Fibroblast of skin of left biceps (primary cell): ENCODE measurements at regions not wholly inside any gene's neighbourhood (a gene's known extent, or its start where the extent isn't known, plus 50 kb on each side); places are given as distances from the start of the nearest gene placed in this dataset.
"Not testable (repeated sequence)": the region's sequence is repeated elsewhere in the genome, so short reads cannot be mapped to it uniquely, and the experiment has no call there.

Source experiments
- DNase-seq, 2 experiments: peaks; one replicate each; pipeline ENCODE4 v3.0.0-alpha.2; 2013; ENCODE audit warnings: low read depth in 2 of 2

- DNase-seq: no peak
Measured at GRCh38 chr5:114953565-114953964, 216.1 kb downstream of the TRIM36 start.

GRCh38 chr5:114952876-114953275 lies 216.8 kb downstream of the TRIM36 start:
- no peak for DNase-seq

GRCh38 chr5:114949756-114950155 lies 220.0 kb downstream of the TRIM36 start:
- no peak for DNase-seq

GRCh38 chr5:114948986-114949621 lies 220.6 kb downstream of the TRIM36 start:
- no peak for DNase-seq

- no peak for DNase-seq
Measured at GRCh38 chr5:114948363-114948762, 221.3 kb downstream of the TRIM36 start.

DNA sequence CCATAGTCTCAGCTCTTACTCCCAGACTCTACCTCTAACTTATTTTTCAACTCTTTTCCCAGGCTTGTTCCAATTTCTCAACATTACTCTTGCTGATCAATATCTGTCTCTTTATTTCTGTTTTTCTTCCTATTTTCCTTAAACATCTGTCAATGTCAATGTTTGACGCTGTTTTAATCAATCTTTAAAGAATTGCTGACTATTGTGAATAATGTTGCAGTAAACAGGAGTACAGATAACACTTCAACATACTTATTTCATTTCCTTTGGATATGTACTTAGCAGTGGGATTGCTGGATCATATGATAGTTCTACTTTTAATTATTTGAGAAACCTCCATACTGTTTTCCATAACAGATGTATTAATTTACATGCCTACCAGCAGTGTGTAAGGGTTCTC lies 229.0 kb downstream of the TRIM36 start:
- DNase-seq: no peak

- no peak for DNase-seq
Measured at GRCh38 chr5:114935490-114935889, 234.2 kb downstream of the TRIM36 start.

GRCh38 chr5:114928644-114929462 lies 240.9 kb downstream of the TRIM36 start:
- DNase-seq: no peak

DNA sequence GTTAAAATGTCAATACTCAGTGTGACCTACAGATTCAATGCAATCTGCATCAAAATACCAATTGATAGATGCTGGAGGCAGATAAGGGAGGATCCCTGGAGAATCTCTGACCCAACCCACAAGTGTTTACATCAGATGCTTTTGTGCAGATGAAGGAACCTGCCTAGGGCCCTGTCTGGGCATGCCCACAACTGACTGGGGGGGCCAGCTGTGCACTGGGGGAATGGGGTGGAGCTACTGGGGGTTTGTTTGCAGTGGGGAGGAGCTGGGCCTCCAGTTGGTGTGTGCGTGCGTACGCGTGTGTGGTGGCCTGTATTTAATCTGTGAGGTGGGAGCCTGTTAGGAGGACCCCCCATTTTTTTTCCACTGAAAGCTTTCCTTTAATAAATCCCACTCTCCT lies 244.9 kb downstream of the TRIM36 start:
- no peak for DNase-seq

DNA sequence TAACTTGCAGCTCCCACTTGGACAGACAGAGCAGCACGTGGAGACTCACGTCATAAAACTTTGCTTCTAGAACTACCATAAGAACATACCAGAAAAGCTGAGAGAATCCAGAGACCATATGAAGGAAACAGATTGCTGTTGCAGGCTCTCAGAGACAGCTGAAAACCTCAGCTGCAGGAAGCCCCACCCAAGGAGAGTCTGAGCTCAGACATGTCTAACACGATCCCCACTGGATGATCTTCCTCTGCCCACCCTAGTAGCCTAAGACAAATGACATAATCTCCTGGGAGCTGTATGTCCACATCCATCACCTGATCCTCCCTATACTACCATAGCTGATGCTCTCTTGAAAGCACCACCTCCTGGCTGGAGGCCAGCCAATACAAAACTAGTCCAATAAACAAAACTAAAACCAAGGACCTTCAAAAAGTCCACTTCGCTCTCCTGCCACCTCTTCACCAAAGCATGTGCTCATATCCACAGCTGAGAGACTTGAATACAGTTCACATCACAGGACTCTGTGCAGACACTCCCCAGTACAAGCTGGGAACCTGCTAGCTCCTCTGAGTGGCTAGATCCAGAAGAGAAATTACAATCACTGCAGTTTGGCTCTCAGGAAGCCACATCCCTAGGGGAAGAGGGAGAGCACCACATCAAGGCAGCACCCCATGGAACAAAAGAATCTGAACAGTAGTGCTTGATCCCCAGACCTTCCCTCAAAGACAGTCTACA lies 257.4 kb downstream of the TRIM36 start:
- DNase-seq: no peak

GRCh38 chr5:114910727-114911126 lies 259.0 kb downstream of the TRIM36 start:
- no peak for DNase-seq

DNA sequence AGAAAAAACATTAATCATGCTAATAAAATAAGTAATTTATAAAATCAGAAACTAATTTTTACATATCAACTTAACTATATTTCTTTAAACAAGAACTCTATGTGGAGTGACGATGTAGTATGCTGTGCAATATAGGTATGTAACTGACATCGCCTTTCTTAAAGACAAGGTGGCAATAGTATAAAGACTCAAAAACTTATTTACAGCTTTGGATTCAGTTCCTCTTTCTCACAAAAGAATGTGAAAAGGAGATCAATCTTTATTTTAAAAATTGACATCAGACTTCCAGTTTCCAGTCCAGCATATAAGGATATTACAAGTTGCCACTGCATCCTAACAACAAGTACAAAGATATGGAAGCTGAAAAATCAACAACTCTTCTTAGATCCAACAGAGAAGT lies 260.3 kb downstream of the TRIM36 start:
- no peak for DNase-seq

- no peak for DNase-seq
Measured at GRCh38 chr5:114903767-114904166, 265.9 kb downstream of the TRIM36 start.

DNA sequence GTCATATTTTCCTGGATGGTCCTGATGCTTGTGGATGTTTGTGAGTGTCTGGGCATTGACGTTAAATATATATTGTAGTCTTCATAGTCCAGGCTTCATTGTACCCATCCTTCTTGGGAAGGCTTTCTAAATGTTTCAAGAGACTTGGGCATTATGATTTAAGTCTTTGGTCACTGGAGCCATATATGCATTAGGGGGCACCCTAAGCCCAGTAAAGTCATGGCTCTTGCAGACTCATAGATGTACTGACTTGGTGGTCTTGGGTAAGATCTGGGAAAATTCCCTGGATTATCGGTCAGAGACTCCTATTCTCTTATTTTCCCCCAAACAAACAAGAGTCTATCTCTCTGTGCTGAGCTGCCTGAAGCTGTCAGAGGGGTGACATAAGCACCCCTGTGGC lies 271.1 kb downstream of the TRIM36 start:
- DNase-seq: no peak

GRCh38 chr5:114883675-114884074 lies 286.0 kb downstream of the TRIM36 start:
- no peak for DNase-seq

DNA sequence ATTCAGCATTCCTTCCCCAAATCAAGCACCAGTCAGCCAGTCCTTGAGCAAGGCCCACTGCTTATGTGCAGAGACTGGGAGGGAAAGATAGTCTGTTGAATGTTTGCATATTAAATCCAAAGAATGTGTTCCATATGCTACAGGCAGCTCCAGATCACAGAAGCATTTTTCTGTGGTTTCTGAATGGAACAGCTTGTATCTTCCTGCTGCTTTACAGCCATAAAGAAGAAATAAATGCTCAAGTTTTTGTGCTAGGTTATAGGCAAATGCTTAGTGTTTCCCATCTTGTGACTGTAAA lies 310.3 kb downstream of the TRIM36 start:
- DNase-seq: no peak

GRCh38 chr5:114858665-114859437 lies 310.9 kb downstream of the TRIM36 start:
- DNase-seq: no peak

DNA sequence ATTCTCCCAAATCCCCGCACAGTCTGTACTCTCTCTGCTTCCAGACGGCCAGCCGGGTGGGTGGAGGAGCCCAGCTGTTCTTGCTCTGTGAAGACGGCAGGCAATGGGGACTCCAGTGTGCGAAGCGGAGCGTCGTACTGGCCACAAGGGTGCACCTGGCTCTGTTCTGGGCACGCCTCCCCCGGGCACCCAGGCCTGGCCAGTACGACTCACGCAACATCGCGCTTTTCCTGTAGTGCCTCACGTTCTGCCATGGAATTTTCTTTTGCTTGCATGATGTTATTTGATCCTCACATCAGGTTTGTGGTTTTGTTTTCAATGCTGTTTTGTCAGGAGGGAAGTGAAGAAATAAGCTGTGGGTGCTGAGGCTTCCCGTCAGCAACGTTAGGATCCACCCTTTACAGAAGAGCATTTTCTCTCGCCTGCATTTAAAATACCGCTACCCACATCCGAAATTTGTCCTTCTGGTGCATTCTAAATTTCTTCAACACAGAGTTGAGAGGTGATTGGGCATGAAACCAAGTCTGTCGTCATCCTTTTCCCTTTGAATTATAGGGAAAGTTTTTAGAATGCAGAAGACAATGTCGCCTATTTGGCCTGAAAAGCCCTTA lies 311.7 kb downstream of the TRIM36 start:
- peak in 1 of 2 experiments; percentile 1 for DNase-seq

- not testable (repeated sequence) for DNase-seq
Measured at GRCh38 chr5:114844711-114845110, 325.0 kb downstream of the TRIM36 start.

GRCh38 chr5:114839360-114839759 lies 330.3 kb downstream of the TRIM36 start:
- DNase-seq: no peak

DNA sequence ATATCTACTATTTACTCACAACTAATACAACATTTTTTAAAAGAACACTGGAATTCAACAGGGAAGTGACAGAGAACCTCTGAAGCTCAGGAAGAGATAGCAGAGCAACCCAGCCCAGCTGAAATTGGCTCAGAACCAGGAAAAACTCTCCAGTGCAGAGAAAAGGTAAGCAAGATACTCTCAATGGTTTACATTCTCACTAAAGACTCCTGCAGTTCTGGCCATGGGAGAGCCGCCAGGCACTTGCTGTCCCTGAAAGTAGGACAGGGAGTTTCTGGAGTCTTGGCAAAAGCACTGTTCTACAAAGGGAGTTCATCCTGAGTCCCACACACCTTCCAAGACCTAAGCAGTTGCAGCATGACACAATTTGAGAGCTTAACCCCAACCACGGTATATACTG lies 330.8 kb downstream of the TRIM36 start:
- no peak for DNase-seq

DNA sequence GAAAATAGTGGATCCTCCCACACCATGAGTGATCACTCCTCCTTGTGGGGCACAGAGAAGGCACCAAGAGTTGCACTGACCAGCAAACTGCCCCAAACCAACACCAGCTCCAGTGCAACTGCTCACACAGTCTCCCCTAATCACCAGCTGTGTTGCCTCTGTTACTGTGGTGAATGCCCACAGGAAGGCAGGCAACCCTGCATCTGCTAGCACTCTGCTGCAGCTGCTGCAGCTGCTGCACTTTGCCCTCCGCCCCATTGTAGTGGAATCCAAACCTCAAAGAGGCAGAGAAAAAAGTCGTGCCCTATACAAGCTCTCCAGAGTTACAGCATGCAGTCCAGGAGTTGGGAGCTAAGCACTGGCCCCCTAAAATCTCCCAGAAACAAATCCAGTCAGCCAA lies 339.6 kb downstream of the TRIM36 start:
- no peak for DNase-seq
